ENCODE measurements at regions not wholly inside any gene's neighbourhood (a gene's known extent, or its start where the extent isn't known, plus 50 kb on each side); places are given as distances from the start of the nearest gene placed in this dataset.

DNA sequence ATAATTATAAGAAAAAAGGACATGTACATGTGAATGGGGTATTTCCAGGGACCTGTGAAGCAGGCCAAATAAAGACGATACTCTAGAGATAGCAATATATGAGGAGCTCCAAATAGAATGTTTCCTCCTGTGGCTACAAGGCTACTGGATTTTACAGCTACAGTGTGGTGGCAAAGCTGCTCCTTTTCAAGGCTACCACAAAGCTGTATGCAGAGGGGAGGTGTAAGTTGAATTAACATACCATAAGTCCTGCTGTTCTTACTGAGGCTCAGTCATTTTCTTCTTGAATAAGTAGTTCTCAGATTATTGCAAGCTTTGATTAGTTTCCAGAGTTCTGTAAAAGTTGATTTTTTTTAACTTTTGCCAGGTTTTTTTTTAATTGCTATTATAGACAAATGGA, 1184.6 kb upstream of the EPHA6 start:
- TF ChIP-seq, protein P1, sequence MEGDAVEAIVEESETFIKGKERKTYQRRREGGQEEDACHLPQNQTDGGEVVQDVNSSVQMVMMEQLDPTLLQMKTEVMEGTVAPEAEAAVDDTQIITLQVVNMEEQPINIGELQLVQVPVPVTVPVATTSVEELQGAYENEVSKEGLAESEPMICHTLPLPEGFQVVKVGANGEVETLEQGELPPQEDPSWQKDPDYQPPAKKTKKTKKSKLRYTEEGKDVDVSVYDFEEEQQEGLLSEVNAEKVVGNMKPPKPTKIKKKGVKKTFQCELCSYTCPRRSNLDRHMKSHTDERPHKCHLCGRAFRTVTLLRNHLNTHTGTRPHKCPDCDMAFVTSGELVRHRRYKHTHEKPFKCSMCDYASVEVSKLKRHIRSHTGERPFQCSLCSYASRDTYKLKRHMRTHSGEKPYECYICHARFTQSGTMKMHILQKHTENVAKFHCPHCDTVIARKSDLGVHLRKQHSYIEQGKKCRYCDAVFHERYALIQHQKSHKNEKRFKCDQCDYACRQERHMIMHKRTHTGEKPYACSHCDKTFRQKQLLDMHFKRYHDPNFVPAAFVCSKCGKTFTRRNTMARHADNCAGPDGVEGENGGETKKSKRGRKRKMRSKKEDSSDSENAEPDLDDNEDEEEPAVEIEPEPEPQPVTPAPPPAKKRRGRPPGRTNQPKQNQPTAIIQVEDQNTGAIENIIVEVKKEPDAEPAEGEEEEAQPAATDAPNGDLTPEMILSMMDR (IDR thresholded peaks at IDR 0.05): no peak
- Histone ChIP-seq H3K27ac (ENCODE audit: low read depth in 1 of 2, low read length in 2 of 2) (no peak overlapping the region), H3K4me3 (ENCODE audit: low read length) (no peak overlapping the region), H3K27me3 (ENCODE audit: control insufficient read depth in 1 of 2, insufficient read depth in 2 of 2, low read length in 2 of 2) (no peaks in the 10 kb centered on the region), H3K4me1 (ENCODE audit: insufficient read depth, low read length) (no peaks in the 10 kb centered on the region), H3K9me3 (ENCODE audit: control insufficient read depth in 1 of 2, insufficient read depth in 1 of 2, low read length in 2 of 2) (no peaks in the 10 kb centered on the region), H3K36me3 (ENCODE audit: insufficient read depth, low read length) (no peaks in the 10 kb centered on the region)
- intact Hi-C loops (cut with DNase I, micrococcal nuclease): no loop called here
- POLR2A ChIA-PET: no interaction called here
- ATAC-seq (ENCODE audit: poor library complexity) (no peak), DNase-seq (no peak)
- Mint-ChIP-seq H3K4me3 (no peak overlapping the region), H3K27me3 (no peaks in the 10 kb centered on the region), H3K36me3 (ENCODE audit: low read depth) (no peaks in the 10 kb centered on the region), H3K27ac (no peak overlapping the region), H3K4me1 (ENCODE audit: low read depth) (no peaks in the 10 kb centered on the region), H3K9me3 (peaks cover 3% of the 10 kb centered on the region)
- CTCF ChIA-PET: no interaction called here

DNA sequence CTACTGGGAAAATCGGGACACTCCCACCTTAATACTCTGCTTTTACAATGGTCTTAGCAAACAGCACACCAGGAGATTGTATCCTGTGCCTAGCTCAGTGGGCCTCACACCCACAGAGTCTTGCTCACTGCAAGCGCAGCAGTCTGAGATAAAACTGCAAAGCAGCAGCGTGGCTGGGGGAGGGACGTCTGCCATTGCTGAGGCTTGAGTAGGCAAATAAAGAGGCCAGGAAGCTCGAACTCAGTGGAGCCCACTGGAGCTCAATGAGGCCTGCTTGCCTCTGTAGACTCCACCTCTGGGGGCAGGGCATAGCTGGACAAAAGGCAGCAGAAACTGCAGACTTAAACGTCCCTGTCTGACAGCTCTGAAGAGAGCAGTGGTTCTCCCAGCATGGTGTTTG, 1169.1 kb upstream of the EPHA6 start:
- no peaks in the 10 kb centered on the region for H3K4me1 Mint-ChIP-seq (ENCODE audit: low read depth)
- H3K4me1 ChIP-seq (ENCODE audit: insufficient read depth, low read length): no peaks in the 10 kb centered on the region
- no peak overlapping the region for H3K4me3 Mint-ChIP-seq
- no peaks in the 10 kb centered on the region for H3K27me3 Mint-ChIP-seq
- no peak overlapping the region for H3K4me3 ChIP-seq (ENCODE audit: low read length)
- no peak for DNase-seq
- H3K27ac ChIP-seq (ENCODE audit: low read depth in 1 of 2, low read length in 2 of 2): no peak overlapping the region
- intact Hi-C loops (cut with DNase I, micrococcal nuclease): no loop called here
- ATAC-seq (ENCODE audit: poor library complexity): no peak
- ChIA-PET POLR2A (no interaction called here), CTCF (no interaction called here)
- H3K27ac Mint-ChIP-seq: no peak overlapping the region
- no peaks in the 10 kb centered on the region for H3K36me3 Mint-ChIP-seq (ENCODE audit: low read depth)
- H3K9me3 Mint-ChIP-seq: peaks cover 17% of the 10 kb centered on the region
- peaks cover 0 to 15% of the 10 kb centered on the region in 2 experiments for H3K9me3 ChIP-seq (ENCODE audit: control insufficient read depth in 1 of 2, insufficient read depth in 1 of 2, low read length in 2 of 2)
- TF ChIP-seq, protein P1 (IDR thresholded peaks at IDR 0.05): no peak
- no peaks in the 10 kb centered on the region for H3K36me3 ChIP-seq (ENCODE audit: insufficient read depth, low read length)
- H3K27me3 ChIP-seq (ENCODE audit: control insufficient read depth in 1 of 2, insufficient read depth in 2 of 2, low read length in 2 of 2): no peaks in the 10 kb centered on the region

DNA sequence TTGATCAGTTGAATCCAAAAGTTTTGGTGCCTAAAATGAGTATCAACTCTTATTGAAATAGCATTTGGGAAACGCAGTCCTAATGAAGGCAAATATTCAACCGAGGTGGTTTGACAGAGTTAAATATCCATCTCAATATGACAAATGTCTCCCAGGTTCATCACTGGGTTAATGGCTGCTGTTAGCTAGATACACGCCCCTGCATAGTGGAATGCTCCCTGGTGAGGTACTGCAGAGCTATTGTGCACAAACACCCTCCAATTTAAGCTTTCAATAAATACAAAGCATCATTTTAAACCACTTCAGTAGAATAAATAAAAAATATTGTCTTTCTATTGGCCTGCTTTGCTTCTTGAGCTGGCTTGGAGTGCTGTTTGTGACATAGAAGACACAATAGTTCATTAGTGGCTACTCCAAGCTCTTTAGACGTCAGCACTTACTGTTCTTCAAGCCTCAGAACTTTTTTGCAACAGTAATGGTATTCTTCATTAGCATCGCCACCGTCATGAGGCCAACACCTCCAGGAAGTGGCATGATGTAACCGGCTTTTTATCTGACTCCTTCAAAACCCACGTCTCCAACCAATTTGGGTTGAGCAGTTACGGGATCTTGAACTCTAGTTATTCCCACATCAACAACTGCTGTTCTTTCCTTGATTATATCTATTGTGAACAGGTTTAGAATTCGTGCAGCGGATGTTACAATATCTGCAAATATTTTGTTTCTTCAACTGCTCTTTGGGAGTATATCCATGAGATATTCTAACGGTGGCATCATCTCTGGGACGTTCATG, 1159.6 kb upstream of the EPHA6 start:
- H3K4me3 Mint-ChIP-seq: no peak overlapping the region
- H3K27me3 Mint-ChIP-seq: no peaks in the 10 kb centered on the region
- no peak for ATAC-seq (ENCODE audit: poor library complexity)
- CTCF ChIA-PET: no interaction called here
- peaks cover 9% of the 10 kb centered on the region for H3K9me3 Mint-ChIP-seq
- TF ChIP-seq, protein P1 (IDR thresholded peaks at IDR 0.05): no peak
- H3K4me1 Mint-ChIP-seq (ENCODE audit: low read depth): no peaks in the 10 kb centered on the region
- no peaks in the 10 kb centered on the region for H3K4me1 ChIP-seq (ENCODE audit: insufficient read depth, low read length)
- POLR2A ChIA-PET: no interaction called here
- no peaks in the 10 kb centered on the region for H3K36me3 ChIP-seq (ENCODE audit: insufficient read depth, low read length)
- no peaks in the 10 kb centered on the region for H3K27me3 ChIP-seq (ENCODE audit: control insufficient read depth in 1 of 2, insufficient read depth in 2 of 2, low read length in 2 of 2)
- H3K4me3 ChIP-seq (ENCODE audit: low read length): no peak overlapping the region
- no peak for DNase-seq
- H3K9me3 ChIP-seq (ENCODE audit: control insufficient read depth in 1 of 2, insufficient read depth in 1 of 2, low read length in 2 of 2): peaks cover 0 to 9% of the 10 kb centered on the region in 2 experiments
- no peak overlapping the region for H3K27ac Mint-ChIP-seq
- intact Hi-C loops (cut with DNase I, micrococcal nuclease): no loop called here
- H3K27ac ChIP-seq (ENCODE audit: low read depth in 1 of 2, low read length in 2 of 2): no peak overlapping the region
- H3K36me3 Mint-ChIP-seq (ENCODE audit: low read depth): no peaks in the 10 kb centered on the region
